Stimulated activated CD4-positive, alpha-beta T cell treated with anti-CD3 and anti-CD28 coated beads, TNF-alpha, amount 100 ng/mL, for 24 hours (primary cell): ENCODE measurements at regions not wholly inside any gene's neighbourhood (a gene's known extent, or its start where the extent isn't known, plus 50 kb on each side); places are given as distances from the start of the nearest gene placed in this dataset.

Experiments used
- DNase-seq, 3 experiments: peaks; one replicate each; pipeline ENCODE4 v3.0.0-alpha.2; 2020; ENCODE audit warnings: low read depth in 3 of 3

- DNase-seq, result no peak
Observed at GRCh38 chr4:178275671-178276360, 833.6 kb upstream of the AGA start.

- DNase-seq, result no peak
Observed at GRCh38 chr4:178280362-178280761, 838.1 kb upstream of the AGA start.

- DNase-seq, result no peak
Observed at GRCh38 chr4:178288462-178288861, 846.2 kb upstream of the AGA start.

- DNase-seq, result no peak
Observed at GRCh38 chr4:178293601-178294000, 851.4 kb upstream of the AGA start.

DNA sequence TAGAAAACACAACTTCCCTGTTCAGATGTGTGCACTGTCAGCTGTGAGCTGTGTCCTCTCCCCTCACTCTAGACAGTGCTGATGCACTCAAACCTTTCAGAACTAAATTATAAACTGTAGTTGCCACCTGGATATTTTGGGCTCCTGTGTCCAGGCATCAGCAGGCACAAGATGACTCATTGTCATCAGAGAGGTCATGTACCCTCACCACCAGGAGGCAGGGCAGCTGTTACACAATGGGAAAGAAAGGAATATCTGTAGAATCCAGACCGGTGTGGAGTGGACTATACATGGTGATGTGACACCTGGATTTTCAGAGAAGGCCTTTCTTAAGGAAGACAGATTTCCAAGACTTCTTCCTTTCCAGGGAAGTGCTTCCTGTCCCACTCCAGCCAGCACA lies 854.4 kb upstream of the AGA start:
- DNase-seq, result no peak

GRCh38 chr4:178306565-178306964 lies 864.3 kb upstream of the AGA start:
- no peak for DNase-seq

DNA sequence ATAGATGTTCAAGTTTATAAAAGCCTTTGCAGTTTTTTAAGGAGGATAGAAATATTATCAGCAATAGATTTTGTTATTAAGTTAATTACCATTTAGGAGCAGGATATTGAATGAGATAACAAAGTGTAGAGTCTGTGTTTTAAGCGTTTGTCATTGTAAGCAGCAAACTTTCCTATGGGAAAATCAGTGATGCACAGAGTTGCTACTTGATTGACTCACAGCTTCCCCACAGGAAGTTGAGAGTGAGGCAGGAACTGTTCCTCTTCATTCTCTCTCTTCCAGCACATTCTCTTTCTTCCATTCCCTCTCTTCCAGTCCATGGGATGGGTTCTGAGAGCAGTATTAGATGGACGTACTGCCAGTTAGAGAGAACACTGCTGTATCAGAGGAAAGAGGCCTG lies 867.7 kb upstream of the AGA start:
- no peak for DNase-seq

DNA sequence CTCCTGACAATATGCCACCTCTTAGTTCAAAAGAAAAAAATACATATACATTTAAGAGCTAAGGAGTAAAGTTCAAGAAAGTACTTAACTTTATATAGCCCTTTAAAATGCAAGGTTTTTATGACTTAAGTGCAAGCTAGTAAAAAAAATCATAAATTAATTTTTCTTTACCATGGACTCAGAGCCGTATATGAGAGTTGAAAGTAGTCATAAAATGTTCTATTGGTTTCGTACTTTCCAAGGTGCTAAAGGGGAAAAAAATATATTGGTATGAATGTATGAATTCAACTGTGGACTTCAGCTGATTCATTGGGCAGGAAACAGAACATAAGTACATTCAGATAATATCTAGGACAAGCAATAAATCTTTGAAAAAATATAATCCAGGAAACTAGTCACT lies 869.8 kb upstream of the AGA start:
- no peak for DNase-seq

DNA sequence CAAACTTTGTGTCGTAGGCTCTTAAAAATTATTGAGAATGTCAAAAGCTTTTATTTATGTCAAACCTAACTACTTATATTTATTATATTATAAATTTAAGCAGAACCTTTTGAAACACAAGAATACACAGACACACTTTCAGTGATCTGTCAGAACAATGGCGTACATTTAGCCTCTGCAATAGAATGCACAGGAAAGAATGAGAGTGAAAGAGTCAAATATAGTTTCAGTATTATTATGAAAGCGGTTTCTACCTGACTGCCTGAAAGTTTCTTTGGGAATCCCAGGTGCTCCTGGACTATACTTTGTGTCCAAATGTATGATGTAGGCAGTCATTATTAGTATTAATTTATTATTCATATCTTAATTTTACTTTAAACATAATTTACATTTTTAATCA lies 872.0 kb upstream of the AGA start:
- no peak for DNase-seq

DNA sequence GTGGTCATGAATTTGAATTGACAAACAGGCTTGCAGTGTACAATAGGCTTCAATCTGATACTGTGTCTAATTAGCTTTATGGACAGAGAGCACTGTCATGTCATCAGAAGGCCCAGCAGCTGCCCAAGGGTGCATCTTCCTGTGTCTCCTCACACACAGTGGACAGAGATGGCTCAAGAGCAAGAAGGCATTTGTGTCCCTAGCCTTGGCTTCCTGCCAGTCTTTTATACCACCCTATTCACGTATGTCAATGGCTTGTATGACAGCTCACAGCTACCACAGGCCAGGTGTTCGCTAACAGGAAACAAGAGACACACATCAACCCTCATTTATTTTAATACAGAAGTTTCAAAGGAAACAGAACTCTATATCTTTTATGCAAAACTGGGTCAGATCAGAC lies 874.0 kb upstream of the AGA start:
- DNase-seq, result no peak

- no peak for DNase-seq
Observed at GRCh38 chr4:178320003-178320402, 877.8 kb upstream of the AGA start.

DNA sequence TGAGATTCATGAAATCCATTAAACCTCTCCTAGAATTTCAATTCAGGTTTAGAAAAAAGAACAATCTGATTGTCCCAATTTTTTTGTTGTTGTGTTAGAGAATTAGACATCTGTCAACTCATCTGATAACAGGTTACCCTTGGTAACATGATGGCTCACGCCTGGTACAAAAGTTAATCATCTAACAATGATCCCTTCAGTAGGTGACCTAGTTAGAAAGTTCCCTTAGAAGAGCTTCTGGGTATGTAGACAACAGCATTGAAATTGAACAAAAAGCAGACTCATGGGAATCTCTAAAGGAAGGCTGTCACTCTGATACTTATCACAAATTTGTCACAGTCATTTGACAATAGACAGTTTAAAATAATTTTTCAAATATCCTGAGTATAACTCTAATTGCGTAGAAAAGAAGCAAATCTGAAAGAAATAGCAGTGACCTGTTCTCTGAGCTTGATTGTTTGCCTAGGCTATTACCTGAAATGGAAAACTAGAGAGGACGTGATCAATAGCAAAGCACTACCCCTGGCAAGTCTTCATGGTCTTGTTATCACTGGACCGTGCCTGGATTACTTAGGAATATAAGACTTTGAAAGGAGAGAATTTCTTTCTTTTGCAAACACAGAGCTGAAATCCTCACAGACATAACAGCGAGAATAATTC lies 880.4 kb upstream of the AGA start:
- DNase-seq, result no peak

DNA sequence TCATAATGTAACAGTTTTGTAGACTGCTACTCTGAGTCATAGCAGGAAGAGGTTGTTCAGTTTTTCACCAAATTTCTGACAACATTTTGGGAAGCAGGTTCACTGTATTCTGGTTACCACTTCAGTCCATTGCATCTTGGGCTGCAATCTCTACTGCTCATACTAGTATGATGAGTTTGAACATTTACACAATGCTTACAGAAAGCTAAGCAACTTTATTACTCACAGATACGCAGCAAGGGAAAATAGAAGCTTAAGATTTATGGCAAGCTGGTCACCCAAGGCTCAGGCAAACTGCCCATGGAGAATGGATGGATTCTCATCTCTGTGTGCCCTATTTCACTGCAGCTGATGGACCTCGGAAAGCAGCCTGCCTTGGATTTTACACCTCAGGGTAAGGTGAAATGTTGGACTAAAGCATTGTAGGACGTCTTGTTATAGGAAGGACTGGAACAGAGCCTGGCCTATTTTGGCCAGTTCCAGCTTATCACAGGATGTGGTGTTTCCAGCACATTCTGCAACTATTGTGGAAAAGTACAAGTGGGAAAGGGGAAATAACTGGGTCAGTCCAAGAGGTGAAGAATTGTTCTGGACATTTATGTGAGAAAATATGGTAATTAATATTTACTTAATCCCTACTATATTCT lies 887.1 kb upstream of the AGA start:
- no peak for DNase-seq

DNA sequence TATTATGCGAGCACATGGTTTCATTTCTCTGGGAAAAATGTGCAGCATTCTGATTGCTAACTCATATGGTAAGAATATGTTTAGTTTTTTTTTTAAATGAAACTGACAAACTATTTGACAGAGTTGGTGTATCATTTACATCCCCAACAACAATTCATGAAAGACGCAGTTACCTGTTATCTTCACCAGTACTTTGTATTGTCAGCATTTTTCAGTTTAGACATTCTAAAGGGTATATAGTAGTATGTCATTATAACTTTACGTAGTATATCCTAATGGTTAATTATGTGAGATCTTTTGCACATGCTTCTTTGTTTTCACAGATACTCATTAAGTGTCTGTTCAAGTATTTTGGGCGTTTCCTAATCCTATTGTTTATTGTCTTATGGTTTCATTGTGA lies 891.1 kb upstream of the AGA start:
- no peak for DNase-seq

DNA sequence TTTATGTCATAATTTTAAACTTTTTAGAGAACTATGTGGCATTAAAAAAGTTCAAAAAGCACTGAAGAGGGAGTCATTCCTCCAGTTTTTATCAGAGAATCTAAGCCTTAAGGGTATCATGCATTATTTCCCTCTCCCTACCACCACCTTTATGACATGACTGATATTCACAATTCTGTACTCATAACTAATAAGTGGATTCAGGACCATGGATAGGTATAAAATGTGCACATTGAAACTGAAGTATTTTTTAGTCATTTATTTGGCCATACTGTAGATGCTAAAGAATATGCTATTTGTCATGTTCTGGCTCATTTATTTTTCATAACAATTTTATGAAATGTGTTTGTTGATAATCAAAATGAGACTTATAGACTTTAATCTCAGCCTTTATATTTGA lies 897.5 kb upstream of the AGA start:
- DNase-seq, result no peak

- no peak for DNase-seq
Observed at GRCh38 chr4:178340468-178340867, 898.2 kb upstream of the AGA start.

DNA sequence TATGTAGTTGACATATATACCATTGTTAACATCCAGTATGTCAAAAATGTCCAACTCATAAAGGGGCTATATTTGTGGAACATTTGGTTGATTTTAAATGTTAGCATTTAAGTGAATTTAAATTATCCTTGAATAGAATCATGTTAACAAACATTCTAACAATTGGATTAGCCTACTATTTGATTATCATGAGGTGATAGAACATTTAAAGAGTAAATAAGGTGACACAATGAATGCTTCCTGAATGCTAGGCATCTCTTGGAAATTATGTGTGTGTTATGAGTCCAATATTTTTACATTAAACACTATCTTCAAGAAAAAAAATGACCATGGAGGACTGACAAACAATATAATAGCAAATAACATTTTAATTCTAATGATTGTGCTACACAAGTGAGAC lies 901.9 kb upstream of the AGA start:
- no peak for DNase-seq

- no peak for DNase-seq
Observed at GRCh38 chr4:178347111-178347510, 904.9 kb upstream of the AGA start.

DNA sequence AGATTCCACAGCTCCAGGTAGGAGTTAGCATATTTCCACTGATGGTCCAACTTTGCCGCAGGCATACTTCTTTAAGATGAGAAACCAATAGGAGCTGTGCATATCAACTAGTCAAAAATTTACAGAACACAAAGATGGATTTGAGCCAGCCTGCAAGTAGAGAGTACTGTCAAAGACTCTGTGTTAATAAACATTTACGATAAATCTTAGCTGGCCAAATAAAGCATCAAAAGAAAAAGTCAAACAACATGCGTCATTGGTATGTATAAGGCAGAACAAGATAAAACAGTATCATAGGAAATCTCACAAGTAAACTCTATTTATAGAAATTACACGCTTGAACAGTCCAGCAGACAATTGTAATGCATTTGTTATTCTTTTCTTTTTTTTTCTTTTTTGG lies 907.4 kb upstream of the AGA start:
- no peak for DNase-seq

DNA sequence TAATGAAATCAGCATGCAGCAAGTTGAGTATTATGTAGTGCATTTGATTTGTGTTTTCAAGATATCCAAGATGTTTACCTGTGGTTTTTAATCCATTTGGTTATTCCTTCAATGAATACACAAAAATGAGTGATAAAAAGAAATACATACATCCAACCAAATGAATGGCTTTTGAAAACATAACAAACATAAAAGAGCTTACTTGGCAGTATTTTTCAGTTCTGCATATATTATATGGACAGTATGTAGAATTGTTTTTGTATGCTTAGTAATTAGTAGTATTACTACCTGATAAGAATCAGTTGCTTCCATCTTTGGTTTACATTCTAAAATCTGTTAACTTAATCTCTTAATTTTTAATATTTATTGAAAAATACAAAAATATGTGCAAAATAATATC lies 908.9 kb upstream of the AGA start:
- no peak for DNase-seq

DNA sequence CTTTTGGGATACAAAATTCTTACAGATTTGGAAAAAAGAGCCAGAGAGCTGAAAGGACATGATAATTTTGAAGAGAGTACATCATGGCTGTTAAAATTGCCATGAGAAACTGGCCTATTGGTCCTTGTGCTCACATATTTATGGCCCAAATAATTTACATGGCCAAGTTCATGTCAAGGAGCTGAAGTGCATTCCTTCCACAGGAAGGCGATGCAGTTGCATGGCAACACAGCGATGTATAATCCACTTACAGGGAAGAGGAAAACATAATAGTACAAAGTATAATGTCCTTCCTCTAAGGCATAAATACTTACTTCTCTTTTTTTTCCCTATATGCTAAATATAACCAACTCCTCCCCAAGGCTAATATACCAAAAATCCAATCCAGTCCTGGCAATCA lies 914.5 kb upstream of the AGA start:
- DNase-seq, result no peak

DNA sequence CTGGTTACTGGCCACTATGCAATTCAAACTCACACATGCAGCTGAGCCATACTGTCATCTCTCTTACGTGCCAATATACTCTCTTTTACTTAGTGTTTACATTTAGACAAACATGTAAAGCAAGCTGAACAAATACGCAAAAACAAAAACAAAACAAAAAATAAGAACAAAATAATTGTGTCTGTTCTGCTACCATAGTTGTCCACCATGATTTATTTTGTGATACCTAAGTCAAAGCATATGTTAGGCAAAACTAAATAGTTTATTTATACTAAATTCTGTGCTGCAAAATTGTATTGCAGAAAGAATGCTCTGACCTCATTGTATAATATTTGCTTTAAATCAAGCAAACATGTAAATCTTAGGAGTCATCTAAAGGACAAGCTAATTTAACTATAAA lies 943.2 kb upstream of the AGA start:
- DNase-seq, result no peak

DNA sequence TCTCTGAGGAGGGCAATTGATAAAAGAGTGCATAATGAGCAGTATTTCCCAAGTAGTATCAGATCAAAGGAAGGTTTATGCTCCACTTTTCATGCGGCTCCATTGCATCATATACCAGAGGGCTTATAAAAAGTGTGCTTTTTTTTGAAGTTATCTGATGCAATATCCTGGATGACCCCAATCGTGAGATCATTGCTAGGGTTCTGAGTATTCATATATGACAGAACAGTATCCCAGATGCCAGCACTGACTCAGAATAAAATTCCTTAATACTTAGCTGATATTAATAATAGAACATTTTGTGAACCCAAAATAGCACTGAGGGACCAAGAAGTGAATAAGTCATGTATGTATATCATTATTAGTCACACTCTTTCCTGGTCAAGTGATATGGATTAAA lies 945.5 kb upstream of the AGA start:
- DNase-seq, result no peak
